Thoracic aorta (tissue), 2 donors: ENCODE measurements at regions not wholly inside any gene's neighbourhood (a gene's known extent, or its start where the extent isn't known, plus 50 kb on each side); places are given as distances from the start of the nearest gene placed in this dataset.

Source experiments
- ATAC-seq: fragments of 150-250 bp; one replicate; pipeline ENCODE4 v1.8.0; 2017; ENCODE audit warnings: low read depth; ENCODE audit not compliant: insufficient number of reproducible peaks, low FRiP score
- DNase-seq: peaks from one replicate; pipeline ENCODE4 v3.0.0-alpha.2; 2020; ENCODE audit warnings: low spot score
- H3K27ac ChIP-seq, 2 donors: fragments of 200-600 bp; sonication (generic); 1 replicate in 1 of 2; 2 replicates in 1 of 2; pipeline ENCODE4 v1.5.1; 2016; ENCODE audit warnings: mild to moderate bottlenecking in 2 of 2, moderate library complexity in 2 of 2
- H3K27me3 ChIP-seq: fragments of 200-600 bp; sonication (generic); replicated peaks from 2 replicates; pipeline ENCODE4 v1.6.0; 2016; ENCODE audit warnings: mild to moderate bottlenecking; ENCODE audit not compliant: insufficient read depth
- H3K36me3 ChIP-seq: fragments of 200-600 bp; sonication (generic); one replicate; pipeline ENCODE4 v1.5.1; 2016
- H3K4me1 ChIP-seq, 2 donors: fragments of 200-600 bp; sonication (generic); 1 replicate in 1 of 2; 2 replicates in 1 of 2; pipeline versions ENCODE4 v1.5.1 to v1.6.0; 2016; ENCODE audit warnings: low read depth in 2 of 2, mild to moderate bottlenecking in 1 of 2; ENCODE audit not compliant: control insufficient read depth in 1 of 2
- H3K4me3 ChIP-seq: fragments of 200-600 bp; sonication (generic); 2 replicates; pipeline ENCODE4 v1.5.1; 2016; ENCODE audit warnings: mild to moderate bottlenecking
- H3K9me3 ChIP-seq: fragments of 200-600 bp; sonication (generic); 2 replicates; pipeline ENCODE4 v1.5.1; 2016
- TF ChIP-seq, protein P1 (sequence below): fragments of 200-600 bp; sonication (generic); IDR thresholded peaks from one replicate; pipeline ENCODE4 v1.5.1; 2019; ENCODE audit warnings: antibody characterized with exemption

DNA sequence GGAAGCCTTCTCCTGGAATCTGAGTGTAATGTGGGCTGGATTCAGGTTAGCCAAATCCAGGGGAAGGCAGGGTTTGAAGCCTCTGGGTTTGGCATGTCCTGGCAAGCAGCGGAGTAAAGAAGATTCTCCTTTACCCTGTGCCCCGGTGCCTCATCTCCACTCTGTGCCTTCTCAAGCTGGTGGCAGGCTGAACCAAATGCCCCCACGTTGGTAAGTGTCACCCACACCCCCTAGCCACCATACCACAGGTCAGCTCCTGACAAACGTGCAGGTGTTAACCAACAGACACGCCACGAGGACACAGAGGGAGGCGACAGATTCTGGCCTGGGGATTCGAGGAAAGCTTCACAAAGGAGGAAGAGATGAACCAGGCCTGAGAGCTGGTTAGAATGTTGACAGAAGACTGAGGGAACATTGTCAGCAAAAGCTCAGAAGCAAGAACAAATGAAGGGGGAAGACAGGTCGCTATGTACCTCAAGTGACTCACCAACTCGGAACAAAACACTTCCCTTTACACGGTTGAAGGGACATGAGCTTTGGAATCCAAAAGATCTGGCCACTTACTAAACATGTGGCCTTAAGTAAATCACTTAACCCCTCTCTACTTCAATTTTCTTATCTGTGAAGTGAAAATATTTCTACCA lies 85.2 kb upstream of the LCLAT1 start:
- ATAC-seq: no peak
- peak overlapping the region; percentile 67 to 83 for H3K27ac ChIP-seq
- TF ChIP-seq, protein P1, sequence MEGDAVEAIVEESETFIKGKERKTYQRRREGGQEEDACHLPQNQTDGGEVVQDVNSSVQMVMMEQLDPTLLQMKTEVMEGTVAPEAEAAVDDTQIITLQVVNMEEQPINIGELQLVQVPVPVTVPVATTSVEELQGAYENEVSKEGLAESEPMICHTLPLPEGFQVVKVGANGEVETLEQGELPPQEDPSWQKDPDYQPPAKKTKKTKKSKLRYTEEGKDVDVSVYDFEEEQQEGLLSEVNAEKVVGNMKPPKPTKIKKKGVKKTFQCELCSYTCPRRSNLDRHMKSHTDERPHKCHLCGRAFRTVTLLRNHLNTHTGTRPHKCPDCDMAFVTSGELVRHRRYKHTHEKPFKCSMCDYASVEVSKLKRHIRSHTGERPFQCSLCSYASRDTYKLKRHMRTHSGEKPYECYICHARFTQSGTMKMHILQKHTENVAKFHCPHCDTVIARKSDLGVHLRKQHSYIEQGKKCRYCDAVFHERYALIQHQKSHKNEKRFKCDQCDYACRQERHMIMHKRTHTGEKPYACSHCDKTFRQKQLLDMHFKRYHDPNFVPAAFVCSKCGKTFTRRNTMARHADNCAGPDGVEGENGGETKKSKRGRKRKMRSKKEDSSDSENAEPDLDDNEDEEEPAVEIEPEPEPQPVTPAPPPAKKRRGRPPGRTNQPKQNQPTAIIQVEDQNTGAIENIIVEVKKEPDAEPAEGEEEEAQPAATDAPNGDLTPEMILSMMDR: no peak
- no peaks in the 10 kb centered on the region for H3K9me3 ChIP-seq
- no peaks in the 10 kb centered on the region for H3K36me3 ChIP-seq
- no peak overlapping the region for H3K4me3 ChIP-seq
- no peak for DNase-seq
- H3K27me3 ChIP-seq: no peaks in the 10 kb centered on the region
- H3K4me1 ChIP-seq: peaks cover 31 to 67% of the 10 kb centered on the region in 2 donors

DNA sequence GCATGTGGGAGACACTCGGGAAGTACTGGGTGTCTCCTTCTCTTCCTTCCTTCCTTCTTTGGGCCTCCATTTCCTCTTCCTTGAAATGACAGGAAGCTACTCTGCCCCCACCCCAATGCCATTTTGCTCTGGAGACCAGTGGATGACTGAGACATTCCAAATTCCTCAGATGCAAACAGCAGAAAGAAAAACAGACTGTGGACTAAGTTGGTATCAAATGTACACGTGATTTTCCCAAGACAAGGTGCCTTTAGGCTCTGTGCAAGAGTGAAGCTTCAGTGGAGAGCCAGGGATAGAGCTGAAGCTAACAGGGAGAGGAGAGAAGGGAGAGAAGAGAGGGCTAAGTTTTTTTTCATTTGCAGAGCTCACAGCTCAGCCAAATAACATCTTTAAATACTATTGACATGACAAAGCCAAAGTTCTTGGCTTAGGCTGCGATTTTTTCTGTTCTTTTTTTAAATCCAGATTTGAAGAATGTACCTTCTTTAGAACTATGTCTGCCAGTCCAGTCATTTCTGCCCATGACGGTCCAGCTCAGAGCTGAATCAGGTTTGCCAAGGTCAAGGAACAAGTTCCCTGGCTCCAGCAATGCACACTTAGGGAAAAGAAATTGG lies 84.5 kb upstream of the LCLAT1 start:
- DNase-seq (no peak), ATAC-seq (peak; percentile 13)
- no peaks in the 10 kb centered on the region for H3K36me3 ChIP-seq
- no peak overlapping the region for H3K4me3 ChIP-seq
- peak overlapping the region; percentile 67 to 83 for H3K27ac ChIP-seq
- TF ChIP-seq, protein P1: no peak
- H3K9me3 ChIP-seq: no peaks in the 10 kb centered on the region
- peaks cover 31 to 71% of the 10 kb centered on the region in 2 donors for H3K4me1 ChIP-seq
- H3K27me3 ChIP-seq: no peaks in the 10 kb centered on the region

- ATAC-seq (no peak), DNase-seq (no peak)
- Histone ChIP-seq H3K27me3 (no peaks in the 10 kb centered on the region), H3K4me1 (peaks cover 31 to 79% of the 10 kb centered on the region in 2 donors), H3K9me3 (no peaks in the 10 kb centered on the region), H3K4me3 (no peak overlapping the region), H3K36me3 (no peaks in the 10 kb centered on the region), H3K27ac (peak overlapping the region; percentile 40 to 83)
- TF ChIP-seq, protein P1: no peak
These were observed 83.6 kb upstream of the LCLAT1 start for GRCh38 chr2:30363406-30363805.

DNA sequence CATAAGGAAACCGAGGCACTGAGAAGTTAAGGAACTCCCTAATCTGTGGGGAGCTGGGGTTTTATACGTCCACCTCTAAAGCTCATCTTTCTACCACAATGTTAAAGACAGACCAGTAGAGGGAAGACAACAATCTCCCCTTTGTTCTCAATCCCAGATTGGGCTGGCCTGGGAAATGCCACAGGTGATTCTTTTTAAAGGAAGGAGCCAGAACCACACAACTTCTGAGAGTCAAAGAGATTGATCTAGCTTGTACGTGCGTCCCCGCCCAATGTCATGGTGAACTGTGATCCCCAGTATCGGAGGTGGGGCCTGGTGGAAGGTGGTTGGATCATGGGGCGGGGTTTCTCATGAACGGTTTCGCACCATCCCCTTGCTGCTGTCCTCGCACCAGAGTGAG lies 81.8 kb upstream of the LCLAT1 start:
- ATAC-seq: no peak
- no peak overlapping the region for H3K4me3 ChIP-seq
- no peaks in the 10 kb centered on the region for H3K27me3 ChIP-seq
- DNase-seq: no peak
- H3K9me3 ChIP-seq: no peaks in the 10 kb centered on the region
- TF ChIP-seq, protein P1: no peak
- H3K27ac ChIP-seq: no peak overlapping the region
- no peaks in the 10 kb centered on the region for H3K36me3 ChIP-seq
- peaks cover 21 to 81% of the 10 kb centered on the region in 2 donors for H3K4me1 ChIP-seq

GRCh38 chr2:30366199-30366691 lies 80.8 kb upstream of the LCLAT1 start:
- peaks cover 16 to 74% of the 10 kb centered on the region in 2 donors for H3K4me1 ChIP-seq
- H3K4me3 ChIP-seq: no peak overlapping the region
- no peaks in the 10 kb centered on the region for H3K9me3 ChIP-seq
- no peak for DNase-seq
- H3K27me3 ChIP-seq: no peaks in the 10 kb centered on the region
- TF ChIP-seq, protein P1: no peak
- no peak for ATAC-seq
- H3K36me3 ChIP-seq: no peaks in the 10 kb centered on the region
- H3K27ac ChIP-seq: no peak overlapping the region
